C1 segment of cervical spinal cord (tissue), 14 donors: ENCODE measurements at regions not wholly inside any gene's neighbourhood (a gene's known extent, or its start where the extent isn't known, plus 50 kb on each side); places are given as distances from the start of the nearest gene placed in this dataset.

Experiments
- DNase-seq, 14 donors: peaks; one replicate each; lab custom pipeline; 2025; lab: John Stamatoyannopoulos, UW

GRCh38 chr15:95479308-95479707 lies 851.2 kb upstream of the NR2F2 start:
- DNase-seq = no peak

GRCh38 chr15:95485367-95485766 lies 845.1 kb upstream of the NR2F2 start:
- no peak for DNase-seq

- DNase-seq = no peak
These were observed 844.3 kb upstream of the NR2F2 start for GRCh38 chr15:95486224-95486623.

- no peak for DNase-seq
These were observed 841.4 kb upstream of the NR2F2 start for GRCh38 chr15:95489103-95489502.

GRCh38 chr15:95492388-95493070 lies 838.0 kb upstream of the NR2F2 start:
- no peak for DNase-seq

GRCh38 chr15:95494971-95495541 lies 835.4 kb upstream of the NR2F2 start:
- DNase-seq = peak in 3 of 14 donors; percentile 2 to 14 (median 2)

GRCh38 chr15:95497634-95498033 lies 832.9 kb upstream of the NR2F2 start:
- no peak for DNase-seq

GRCh38 chr15:95498961-95499360 lies 831.5 kb upstream of the NR2F2 start:
- no peak for DNase-seq

- DNase-seq = no peak
These were observed 831.1 kb upstream of the NR2F2 start for GRCh38 chr15:95499397-95499796.

GRCh38 chr15:95501865-95502264 lies 828.6 kb upstream of the NR2F2 start:
- DNase-seq = no peak

GRCh38 chr15:95503107-95503506 lies 827.4 kb upstream of the NR2F2 start:
- no peak for DNase-seq

- DNase-seq = no peak
These were observed 826.8 kb upstream of the NR2F2 start for GRCh38 chr15:95503640-95504225.

GRCh38 chr15:95511671-95512070 lies 818.8 kb upstream of the NR2F2 start:
- no peak for DNase-seq

GRCh38 chr15:95512906-95513305 lies 817.6 kb upstream of the NR2F2 start:
- DNase-seq = no peak

- no peak for DNase-seq
These were observed 810.6 kb upstream of the NR2F2 start for GRCh38 chr15:95519887-95520286.

- no peak for DNase-seq
These were observed 810.0 kb upstream of the NR2F2 start for GRCh38 chr15:95520511-95520910.

GRCh38 chr15:95520922-95521321 lies 809.6 kb upstream of the NR2F2 start:
- DNase-seq = no peak

- no peak for DNase-seq
These were observed 808.0 kb upstream of the NR2F2 start for GRCh38 chr15:95522533-95522932.

GRCh38 chr15:95528920-95529319 lies 801.6 kb upstream of the NR2F2 start:
- no peak for DNase-seq

GRCh38 chr15:95536638-95537037 lies 793.9 kb upstream of the NR2F2 start:
- no peak for DNase-seq

- no peak for DNase-seq
These were observed 791.8 kb upstream of the NR2F2 start for GRCh38 chr15:95538693-95539092.

- no peak for DNase-seq
These were observed 789.2 kb upstream of the NR2F2 start for GRCh38 chr15:95541301-95541700.

- DNase-seq = no peak
These were observed 781.2 kb upstream of the NR2F2 start for GRCh38 chr15:95549168-95549738.
